ENCODE measurements at regions not wholly inside any gene's neighbourhood (a gene's known extent, or its start where the extent isn't known, plus 50 kb on each side); places are given as distances from the start of the nearest gene placed in this dataset.

GRCh38 chr6:44010411-44011349, 116.6 kb downstream of the MRPL14 start:
- TF ChIP-seq CTCF (IDR thresholded peaks at IDR 0.05) (no peak), POLR2A (IDR thresholded peaks at IDR 0.05) (no peak)
